ENCODE measurements at regions not wholly inside any gene's neighbourhood (a gene's known extent, or its start where the extent isn't known, plus 50 kb on each side); places are given as distances from the start of the nearest gene placed in this dataset.

DNA sequence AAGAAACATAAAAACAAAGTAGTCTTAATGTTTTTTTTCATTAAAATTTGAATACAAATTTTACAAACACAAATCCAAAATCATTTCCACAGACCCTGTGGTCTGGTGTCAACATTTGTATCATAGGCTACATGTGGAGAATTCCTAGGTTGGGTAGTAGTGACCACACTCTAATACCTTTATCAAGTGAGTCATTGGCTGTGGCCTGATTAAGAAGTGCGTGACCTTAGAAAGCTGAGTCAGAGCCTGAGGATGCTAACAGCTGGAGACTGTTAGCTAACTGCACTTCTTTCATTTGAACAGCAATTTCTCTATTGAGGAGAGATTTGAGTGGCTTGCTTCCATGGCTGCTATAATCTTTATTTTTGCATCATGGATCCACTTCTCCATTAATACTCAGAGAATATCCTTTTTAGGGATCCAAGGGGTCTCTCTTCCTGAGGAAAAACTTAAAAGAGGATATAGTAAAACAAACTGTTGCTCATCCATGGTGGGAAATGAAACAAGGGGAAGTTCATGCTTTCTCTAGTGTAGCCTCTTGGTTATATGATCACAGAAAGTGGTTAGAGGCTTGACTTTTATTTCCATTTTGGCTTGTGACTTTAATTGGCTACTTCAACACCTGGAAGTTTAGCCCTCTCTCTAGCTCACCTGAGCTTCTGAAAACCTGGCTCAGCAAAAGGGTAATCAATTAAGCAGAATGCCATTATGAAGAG is 335.8 kb downstream of the PABPC4L start (continued):
- no peak for TF ChIP-seq CHD1 (IDR thresholded peaks at IDR 0.05; ENCODE audit: low read depth, low read length)

DNA sequence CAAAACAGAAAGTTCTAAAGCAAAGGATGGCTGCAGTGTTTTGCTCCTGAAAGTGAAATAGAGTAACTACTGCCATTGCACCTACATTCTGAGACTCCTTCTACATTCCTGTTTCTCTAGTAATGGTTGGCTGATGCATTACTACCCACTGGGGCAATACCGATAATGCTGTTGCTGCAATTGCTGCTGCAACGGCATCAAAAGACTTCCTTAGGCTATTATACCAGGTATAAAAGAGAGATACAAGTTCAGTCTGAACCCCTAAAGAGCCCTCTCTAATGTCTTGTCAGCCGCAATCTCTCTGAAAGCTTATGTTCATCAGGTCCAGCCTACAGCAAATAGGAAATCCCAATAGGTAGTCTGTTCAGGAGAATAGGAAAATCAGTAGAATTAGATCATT is 338.4 kb downstream of the PABPC4L start:
- H2BK5ac ChIP-seq (ENCODE audit: low read depth, low read length, poor library complexity, severe bottlenecking) = no peak overlapping the region
- BruUV-seq (replicated peaks) = no TSS peak
- H3K79me1 ChIP-seq (ENCODE audit: low read depth in 1 of 2, low read length in 2 of 2) = no peaks in the 10 kb centered on the region
- ChIA-PET POLR2A (ENCODE audit: unreplicated experiment) (no interaction called here), CTCF (no interaction called here)
- H3K18ac ChIP-seq (ENCODE audit: low read depth, low read length) = 0 out of 2 replicates have a peak overlapping the region, but pooled peaks have one; percentile 25
- H4K8ac ChIP-seq (ENCODE audit: low read depth in 2 of 2, low read length in 2 of 2) = no peak overlapping the region
- H3K14ac ChIP-seq (replicated peaks; ENCODE audit: low read depth, low read length) = no peak overlapping the region
- no peak overlapping the region for H3K56ac ChIP-seq (ENCODE audit: extremely low read depth, insufficient read depth, low read length)
- dilution Hi-C loops (cut with HindIII; ENCODE audit: low sequenced_read_pairs, unreplicated experiment) (no loop called here), in situ Hi-C loops (cut with MboI; ENCODE audit: low sequenced_read_pairs) (no loop called here), intact Hi-C loops (cut with micrococcal nuclease) (no loop called here)
- H2AK5ac ChIP-seq (ENCODE audit: low read depth, low read length) = no peak overlapping the region
- H3K27me3 ChIP-seq (ENCODE audit: control insufficient read depth, insufficient read depth, low read length) = no peaks in the 10 kb centered on the region
- WGBS, 2 experiments (ENCODE audit: extremely low coverage in 2 of 2, insufficient read length in 1 of 2) = no CpG with 5 or more reads among the region's 3 CpGs
- no peaks in the 10 kb centered on the region for H4K20me1 ChIP-seq (ENCODE audit: insufficient read depth, low read length)
- H2AK9ac ChIP-seq (replicated peaks; ENCODE audit: low read depth, low read length, poor library complexity) = no peak overlapping the region
- peak overlapping the region; percentile 24; the same call in 1 of the 2 replicates for H3K23ac ChIP-seq (ENCODE audit: low read depth, low read length)
- no peak overlapping the region; the same call in 1 of the 2 replicates for H2BK120ac ChIP-seq (ENCODE audit: low read depth, low read length)
- H3K36me3 ChIP-seq (ENCODE audit: control insufficient read depth, insufficient read depth, low read length) = no peaks in the 10 kb centered on the region
- H3K4me2 ChIP-seq (ENCODE audit: low read depth, low read length) = no peak overlapping the region
- no peak overlapping the region for H3K9ac ChIP-seq (ENCODE audit: low read depth, low read length)
- H3K9me3 ChIP-seq (ENCODE audit: control insufficient read depth, insufficient read depth, low read length) = no peaks in the 10 kb centered on the region
- H4K5ac ChIP-seq (ENCODE audit: low read depth, low read length) = no peak overlapping the region
- H2BK20ac ChIP-seq (ENCODE audit: low read depth, low read length) = 0 out of 2 replicates have a peak overlapping the region, but pooled peaks have one; percentile 53
- H4K91ac ChIP-seq (ENCODE audit: insufficient read depth, low read depth, low read length) = no peak overlapping the region
- DNase-seq (no peak), ATAC-seq (ENCODE audit: low read depth) (no peak)
- peaks cover 7% of the 10 kb centered on the region; the same call in 1 of the 2 replicates for H3K9me1 ChIP-seq (ENCODE audit: insufficient read depth, low read length)
- no peak overlapping the region for H3K4ac ChIP-seq (ENCODE audit: low read depth, low read length)
- H3K4me3 ChIP-seq (ENCODE audit: insufficient read depth, low read depth, low read length) = no peak overlapping the region
- peaks cover 7% of the 10 kb centered on the region for H3K4me1 ChIP-seq (ENCODE audit: control insufficient read depth, insufficient read depth, low read length)
- H2BK15ac ChIP-seq (ENCODE audit: low read depth, low read length) = no peak overlapping the region
- no peak overlapping the region for H3K27ac ChIP-seq (ENCODE audit: insufficient read depth, low read length)
- TF ChIP-seq CTCF (conservative IDR thresholded peaks at IDR 0.05; ENCODE audit: low read depth, low read length) (no peak), MXI1 (IDR thresholded peaks at IDR 0.05; ENCODE audit: borderline replicate concordance, low read depth, low read length) (no peak), NFE2L2 (IDR thresholded peaks at IDR 0.05; ENCODE audit: low read depth, low read length) (no peak), RAD21 (IDR thresholded peaks at IDR 0.05; ENCODE audit: low read length) (no peak), CEBPB (IDR thresholded peaks at IDR 0.05; ENCODE audit: low read depth, low read length) (no peak)
- H2AFZ ChIP-seq (replicated peaks; ENCODE audit: low read length, poor library complexity) = no peak overlapping the region

Data from IMR-90 (cell line).